ENCODE measurements at regions not wholly inside any gene's neighbourhood (a gene's known extent, or its start where the extent isn't known, plus 50 kb on each side); places are given as distances from the start of the nearest gene placed in this dataset.

DNA sequence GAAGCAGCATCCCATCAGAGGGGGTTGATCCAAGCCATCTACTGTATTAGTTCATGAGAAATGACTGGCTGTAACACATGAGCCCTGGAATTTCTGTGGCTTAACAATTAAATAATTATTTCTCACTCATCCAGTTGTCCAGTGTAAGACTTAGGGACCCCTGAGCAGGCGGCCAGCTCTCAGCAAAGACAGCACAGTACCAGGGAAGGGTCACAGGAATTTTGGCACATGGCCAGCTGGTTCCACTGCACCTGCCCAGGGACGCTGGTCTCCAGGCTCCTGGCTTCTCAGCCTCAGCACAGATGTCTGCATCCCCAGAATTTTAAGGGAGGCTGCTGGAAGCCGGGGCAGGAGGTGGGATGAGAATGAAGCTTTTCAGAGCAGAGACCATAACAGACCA is 93.7 kb upstream of the DHRSX start (continued):
- TF ChIP-seq, protein P1, sequence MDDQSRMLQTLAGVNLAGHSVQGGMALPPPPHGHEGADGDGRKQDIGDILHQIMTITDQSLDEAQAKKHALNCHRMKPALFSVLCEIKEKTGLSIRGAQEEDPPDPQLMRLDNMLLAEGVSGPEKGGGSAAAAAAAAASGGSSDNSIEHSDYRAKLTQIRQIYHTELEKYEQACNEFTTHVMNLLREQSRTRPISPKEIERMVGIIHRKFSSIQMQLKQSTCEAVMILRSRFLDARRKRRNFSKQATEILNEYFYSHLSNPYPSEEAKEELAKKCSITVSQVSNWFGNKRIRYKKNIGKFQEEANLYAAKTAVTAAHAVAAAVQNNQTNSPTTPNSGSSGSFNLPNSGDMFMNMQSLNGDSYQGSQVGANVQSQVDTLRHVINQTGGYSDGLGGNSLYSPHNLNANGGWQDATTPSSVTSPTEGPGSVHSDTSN (IDR thresholded peaks at IDR 0.05; ENCODE audit: insufficient replicate concordance, low read depth, low read length) = no peak
- TF ChIP-seq TBL1XR1 (IDR thresholded peaks at IDR 0.05; ENCODE audit: low read depth, low read length) = no peak

DNA sequence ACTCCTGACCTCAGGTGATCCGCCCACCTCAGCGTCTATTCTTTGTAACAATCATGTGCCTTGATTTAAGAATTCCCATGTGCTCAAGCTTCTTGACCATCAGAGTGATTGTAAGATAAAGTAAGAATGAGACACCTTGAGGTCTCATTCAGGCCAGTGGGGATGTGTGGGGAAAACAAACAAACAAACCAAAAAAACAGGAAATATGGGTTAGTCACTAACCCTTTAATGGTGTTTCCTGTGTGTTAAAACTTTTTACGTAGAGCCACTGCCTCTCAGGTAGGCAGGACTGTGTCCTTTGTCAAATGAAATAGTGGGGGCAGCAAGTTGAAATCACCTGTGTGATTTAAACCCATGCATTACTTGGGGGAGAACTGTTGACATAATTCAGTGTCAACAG is 91.5 kb upstream of the DHRSX start:
- no peak overlapping the region for H3K4me3 ChIP-seq
- H4K20me1 ChIP-seq (ENCODE audit: control insufficient read depth, insufficient read depth) = no peaks in the 10 kb centered on the region
- no peak overlapping the region for H3K4me2 ChIP-seq (ENCODE audit: control insufficient read depth, insufficient read depth)
- CTCF ChIA-PET = no interaction called here
- no peaks in the 10 kb centered on the region for H3K36me3 ChIP-seq (ENCODE audit: control insufficient read depth in 2 of 2, insufficient read depth in 2 of 2, low read length in 1 of 2)
- no peak overlapping the region for H3K27ac ChIP-seq (ENCODE audit: control insufficient read depth, insufficient read depth)
- no peaks in the 10 kb centered on the region for H3K79me2 ChIP-seq (ENCODE audit: control insufficient read depth, insufficient read depth, low read length)
- 20% methylated on average over 3 of the region's 3 CpGs for WGBS (ENCODE audit: insufficient coverage, insufficient replicate concordance, low lambda C conversion rate, missing lambda C conversion rate)
- no peak overlapping the region for H2AFZ ChIP-seq (ENCODE audit: control insufficient read depth, low read depth, low read length)
- FAIRE-seq (no peak), ATAC-seq (no peak), DNase-seq (ENCODE audit: low read depth, low spot score) (no peak)
- no peaks in the 10 kb centered on the region for H3K4me1 ChIP-seq (ENCODE audit: control insufficient read depth, insufficient read depth, low read length)
- RAD21 ChIA-PET (ENCODE audit: unreplicated experiment) = no interaction called here
- intact Hi-C loops (cut with micrococcal nuclease; ENCODE audit: unreplicated experiment) (loop anchor here (5.0 kb wide), 2 partner anchors 75 to 1140 kb away; partner anchors contain the start of gene ASMTL), in situ Hi-C loops (cut with MboI) (no loop called here)
- SMC1A ChIA-PET (ENCODE audit: uncharacterized antibody, unreplicated experiment) = no interaction called here
- POLR2A ChIA-PET = no interaction called here
- BruUV-seq (replicated peaks) = no TSS peak
- TF ChIP-seq TAF1 (IDR thresholded peaks at IDR 0.05; ENCODE audit: borderline replicate concordance, low read depth, low read length) (no peak), SIN3A (IDR thresholded peaks at IDR 0.05; ENCODE audit: low read depth, low read length) (no peak), CHD2 (IDR thresholded peaks at IDR 0.05; ENCODE audit: borderline replicate concordance, low read depth, low read length) (no peak), POLR2AphosphoS5 (IDR thresholded peaks at IDR 0.05; ENCODE audit: low read length) (no peak), MYB (IDR thresholded peaks at IDR 0.05; ENCODE audit: borderline replicate concordance, low read depth, low read length) (no peak), ZNF384 (IDR thresholded peaks at IDR 0.05; ENCODE audit: borderline replicate concordance, low read depth, low read length) (no peak), ZSCAN29 (IDR thresholded peaks at IDR 0.05) (no peak), IRF4 (IDR thresholded peaks at IDR 0.05; ENCODE audit: low read depth, low read length) (no peak), SIX5 (IDR thresholded peaks at IDR 0.05; ENCODE audit: low read depth, low read length, severe bottlenecking) (no peak), RB1 (IDR thresholded peaks at IDR 0.05; ENCODE audit: borderline replicate concordance) (no peak), MTA3 (IDR thresholded peaks at IDR 0.05; ENCODE audit: borderline replicate concordance, low read length) (no peak), CBX5 (IDR thresholded peaks at IDR 0.05; ENCODE audit: low read depth) (no peak), RFX5 (IDR thresholded peaks at IDR 0.05; ENCODE audit: low read depth, low read length) (no peak), SREBF1 (IDR thresholded peaks at IDR 0.05; ENCODE audit: low read length) (no peak), EGR1 (IDR thresholded peaks at IDR 0.05; ENCODE audit: borderline replicate concordance in 1 of 2, low read depth in 2 of 2, low read length in 2 of 2) (no peak)
- TF ChIP-seq, protein P2, sequence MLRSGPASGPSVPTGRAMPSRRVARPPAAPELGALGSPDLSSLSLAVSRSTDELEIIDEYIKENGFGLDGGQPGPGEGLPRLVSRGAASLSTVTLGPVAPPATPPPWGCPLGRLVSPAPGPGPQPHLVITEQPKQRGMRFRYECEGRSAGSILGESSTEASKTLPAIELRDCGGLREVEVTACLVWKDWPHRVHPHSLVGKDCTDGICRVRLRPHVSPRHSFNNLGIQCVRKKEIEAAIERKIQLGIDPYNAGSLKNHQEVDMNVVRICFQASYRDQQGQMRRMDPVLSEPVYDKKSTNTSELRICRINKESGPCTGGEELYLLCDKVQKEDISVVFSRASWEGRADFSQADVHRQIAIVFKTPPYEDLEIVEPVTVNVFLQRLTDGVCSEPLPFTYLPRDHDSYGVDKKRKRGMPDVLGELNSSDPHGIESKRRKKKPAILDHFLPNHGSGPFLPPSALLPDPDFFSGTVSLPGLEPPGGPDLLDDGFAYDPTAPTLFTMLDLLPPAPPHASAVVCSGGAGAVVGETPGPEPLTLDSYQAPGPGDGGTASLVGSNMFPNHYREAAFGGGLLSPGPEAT (IDR thresholded peaks at IDR 0.05; ENCODE audit: low read depth) = no peak
- TF ChIP-seq, protein P3, sequence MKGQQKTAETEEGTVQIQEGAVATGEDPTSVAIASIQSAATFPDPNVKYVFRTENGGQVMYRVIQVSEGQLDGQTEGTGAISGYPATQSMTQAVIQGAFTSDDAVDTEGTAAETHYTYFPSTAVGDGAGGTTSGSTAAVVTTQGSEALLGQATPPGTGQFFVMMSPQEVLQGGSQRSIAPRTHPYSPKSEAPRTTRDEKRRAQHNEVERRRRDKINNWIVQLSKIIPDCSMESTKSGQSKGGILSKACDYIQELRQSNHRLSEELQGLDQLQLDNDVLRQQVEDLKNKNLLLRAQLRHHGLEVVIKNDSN (IDR thresholded peaks at IDR 0.05; ENCODE audit: borderline replicate concordance, extremely low read length, insufficient read depth, low read depth, low read length) = no peak
- TF ChIP-seq, protein P4, sequence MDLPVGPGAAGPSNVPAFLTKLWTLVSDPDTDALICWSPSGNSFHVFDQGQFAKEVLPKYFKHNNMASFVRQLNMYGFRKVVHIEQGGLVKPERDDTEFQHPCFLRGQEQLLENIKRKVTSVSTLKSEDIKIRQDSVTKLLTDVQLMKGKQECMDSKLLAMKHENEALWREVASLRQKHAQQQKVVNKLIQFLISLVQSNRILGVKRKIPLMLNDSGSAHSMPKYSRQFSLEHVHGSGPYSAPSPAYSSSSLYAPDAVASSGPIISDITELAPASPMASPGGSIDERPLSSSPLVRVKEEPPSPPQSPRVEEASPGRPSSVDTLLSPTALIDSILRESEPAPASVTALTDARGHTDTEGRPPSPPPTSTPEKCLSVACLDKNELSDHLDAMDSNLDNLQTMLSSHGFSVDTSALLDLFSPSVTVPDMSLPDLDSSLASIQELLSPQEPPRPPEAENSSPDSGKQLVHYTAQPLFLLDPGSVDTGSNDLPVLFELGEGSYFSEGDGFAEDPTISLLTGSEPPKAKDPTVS (IDR thresholded peaks at IDR 0.05; ENCODE audit: low read depth, low read length) = no peak
- no peaks in the 10 kb centered on the region for H3K27me3 ChIP-seq (replicated peaks in 1 of 2; ENCODE audit: control insufficient read depth in 2 of 2, insufficient read depth in 2 of 2, low read length in 1 of 2)
- no peak overlapping the region for H3K9ac ChIP-seq (ENCODE audit: control insufficient read depth, insufficient read depth, low read length)
- no peaks in the 10 kb centered on the region for H3K9me3 ChIP-seq (replicated peaks; ENCODE audit: control insufficient read depth, insufficient read depth, low read length)

Data from GM12878 (cell line).